Stimulated activated CD8-positive, alpha-beta memory T cell treated with anti-CD3 and anti-CD28 coated beads, Interleukin-4, amount 100 ng/mL, for 48 hours (primary cell): ENCODE measurements at regions not wholly inside any gene's neighbourhood (a gene's known extent, or its start where the extent isn't known, plus 50 kb on each side); places are given as distances from the start of the nearest gene placed in this dataset.

ENCODE experiments used
- DNase-seq: peaks from one replicate; pipeline ENCODE4 v3.0.0-alpha.2; 2020

DNA sequence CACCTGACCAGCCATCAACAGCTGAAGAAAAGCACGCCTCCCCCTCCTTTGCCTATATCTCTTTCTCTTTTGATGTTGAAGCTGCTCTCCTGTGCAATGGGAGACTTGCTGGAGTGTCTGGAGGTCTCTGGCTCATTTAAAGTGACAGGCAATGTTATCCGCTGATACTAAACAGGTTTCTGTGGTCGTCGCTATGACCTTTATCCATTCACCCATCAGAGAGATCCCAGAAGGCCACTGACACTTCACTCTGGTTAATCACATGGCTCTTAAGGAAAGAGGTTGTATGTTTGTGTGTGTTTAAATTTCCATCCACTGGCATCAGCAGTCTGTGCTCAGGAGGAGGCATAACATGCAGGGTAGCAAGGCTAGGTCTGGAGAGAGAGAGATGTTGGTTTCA lies 277.3 kb downstream of the MTX2 start:
- DNase-seq, result no peak

DNA sequence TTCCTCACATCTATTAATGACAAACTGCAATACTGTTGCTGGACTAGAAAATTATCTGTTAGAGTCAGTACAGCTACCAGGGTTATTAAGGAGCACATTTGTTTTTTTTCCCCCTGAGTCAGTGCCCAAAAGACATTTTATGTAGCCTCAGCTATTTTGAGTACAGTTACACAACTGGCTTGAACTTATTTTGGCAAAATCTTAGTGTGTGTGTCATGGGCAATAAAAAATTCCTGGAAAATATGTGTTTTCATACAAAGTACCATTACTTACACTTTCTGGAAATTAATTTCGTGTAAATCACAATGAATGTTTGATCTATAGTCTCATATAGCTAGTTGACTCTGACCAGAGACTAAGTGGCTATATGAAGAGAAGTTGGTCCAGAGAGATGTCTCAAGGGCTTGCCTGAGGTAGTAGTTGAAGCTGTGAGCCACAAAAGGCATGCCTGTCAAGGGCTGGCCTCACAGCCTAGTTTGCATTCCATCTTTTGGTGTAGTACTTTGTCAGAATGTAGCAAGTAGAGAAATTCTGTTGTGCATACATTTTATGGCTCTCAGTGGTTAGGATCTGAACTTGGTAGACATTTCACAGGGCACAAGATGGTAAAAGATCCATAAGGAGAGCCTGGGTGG lies 283.4 kb downstream of the MTX2 start:
- no peak for DNase-seq

- DNase-seq, result peak; percentile 54
Measured at GRCh38 chr2:176553685-176554100, 284.5 kb downstream of the MTX2 start.

- DNase-seq, result peak; percentile 48
Measured at GRCh38 chr2:176554101-176555048, 285.1 kb downstream of the MTX2 start.

DNA sequence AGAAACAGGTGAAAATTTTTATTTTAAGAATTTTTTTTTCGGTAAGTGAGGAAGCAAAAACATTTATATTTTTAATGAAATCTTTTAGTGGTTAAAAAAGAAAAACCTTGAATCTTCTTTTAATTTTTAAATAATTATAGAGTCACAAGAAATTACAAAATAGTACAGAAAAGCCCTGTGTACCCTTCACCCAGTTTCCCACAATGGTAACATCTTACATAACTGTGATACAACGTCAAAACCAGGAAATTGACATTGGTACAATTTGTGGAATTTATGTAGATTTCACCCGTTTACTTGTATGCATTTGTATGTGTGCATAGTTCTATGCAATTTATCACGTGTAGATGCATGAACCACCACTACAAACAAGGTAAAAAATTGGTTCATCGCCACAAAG lies 285.9 kb downstream of the MTX2 start:
- no peak for DNase-seq

DNA sequence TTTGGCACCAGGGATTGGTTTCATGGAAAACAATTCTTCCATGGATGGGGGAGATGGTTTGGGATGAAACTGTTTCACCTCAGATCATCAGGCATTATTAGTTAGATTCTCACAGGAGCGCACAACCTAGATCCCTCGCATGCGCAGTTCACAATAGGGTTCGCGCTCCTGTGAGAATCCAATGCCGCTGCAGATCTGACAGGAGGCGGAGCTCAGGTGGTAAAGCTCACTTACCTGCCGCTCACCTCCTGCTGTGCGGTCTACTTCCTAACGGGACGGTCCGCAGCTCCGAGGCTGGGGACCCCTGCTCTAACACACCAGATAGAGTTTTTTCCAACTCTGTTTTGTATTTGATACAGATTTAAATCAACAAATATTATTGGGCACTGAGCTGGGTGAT lies 286.5 kb downstream of the MTX2 start:
- no peak for DNase-seq

DNA sequence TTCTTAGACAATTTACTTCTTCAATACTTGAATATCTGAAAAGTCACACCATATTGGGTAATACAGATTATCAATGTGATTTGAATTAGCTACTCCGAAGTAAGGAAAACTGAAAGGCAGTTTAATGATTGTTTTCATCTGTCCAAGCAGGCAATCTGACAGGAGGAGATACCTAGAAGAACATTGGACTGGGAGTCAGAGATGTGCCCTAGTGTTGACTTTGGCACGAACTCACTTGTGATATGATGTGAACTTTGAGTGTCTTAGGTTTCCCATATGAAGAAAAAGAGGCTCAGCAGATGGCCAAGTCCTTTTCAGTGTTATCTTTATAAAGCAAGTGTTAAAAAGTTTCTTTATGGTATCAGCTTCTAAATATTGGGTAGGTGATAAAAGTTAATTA lies 287.1 kb downstream of the MTX2 start:
- no peak for DNase-seq

- DNase-seq, result no peak
Measured at GRCh38 chr2:176557821-176558220, 288.6 kb downstream of the MTX2 start.

DNA sequence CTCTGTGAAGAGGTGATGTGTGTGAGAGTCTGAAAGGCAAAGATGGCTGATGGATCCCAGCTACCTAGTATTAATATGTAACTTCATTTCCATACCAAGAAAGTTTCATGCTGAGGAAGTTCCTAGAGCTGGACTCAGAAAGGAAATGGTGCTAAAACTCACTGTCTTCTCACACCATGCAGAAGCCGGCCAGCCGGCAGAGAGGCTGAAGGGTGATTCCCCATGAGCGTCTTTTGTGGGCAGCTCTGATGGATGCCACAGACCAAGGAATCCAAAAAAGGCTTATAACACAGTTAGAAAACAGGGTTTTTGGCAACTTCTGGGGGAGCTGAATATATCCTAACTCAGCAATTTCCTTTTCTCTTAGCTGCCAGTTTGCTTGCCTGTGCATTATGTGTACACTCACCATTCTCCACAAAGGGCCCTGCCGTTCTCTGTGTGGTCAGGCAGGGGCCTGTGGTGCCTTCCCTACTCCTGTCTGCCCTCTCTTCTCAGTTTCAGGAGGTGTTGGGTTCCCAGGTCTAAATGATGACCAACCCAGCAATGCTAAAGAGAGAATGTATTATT lies 289.4 kb downstream of the MTX2 start:
- DNase-seq, result no peak

GRCh38 chr2:176560296-176560695 lies 291.1 kb downstream of the MTX2 start:
- DNase-seq, result no peak

GRCh38 chr2:176561706-176562105 lies 292.5 kb downstream of the MTX2 start:
- no peak for DNase-seq

GRCh38 chr2:176562359-176563078 lies 293.3 kb downstream of the MTX2 start:
- no peak for DNase-seq

GRCh38 chr2:176565641-176566323 lies 296.5 kb downstream of the MTX2 start:
- DNase-seq, result no peak

- no peak for DNase-seq
Measured at GRCh38 chr2:176566496-176566895, 297.3 kb downstream of the MTX2 start.

- DNase-seq, result no peak
Measured at GRCh38 chr2:176566961-176567360, 297.7 kb downstream of the MTX2 start.

GRCh38 chr2:176567361-176567760 lies 298.1 kb downstream of the MTX2 start:
- no peak for DNase-seq

- DNase-seq, result no peak
Measured at GRCh38 chr2:176569574-176569973, 300.3 kb downstream of the MTX2 start.

DNA sequence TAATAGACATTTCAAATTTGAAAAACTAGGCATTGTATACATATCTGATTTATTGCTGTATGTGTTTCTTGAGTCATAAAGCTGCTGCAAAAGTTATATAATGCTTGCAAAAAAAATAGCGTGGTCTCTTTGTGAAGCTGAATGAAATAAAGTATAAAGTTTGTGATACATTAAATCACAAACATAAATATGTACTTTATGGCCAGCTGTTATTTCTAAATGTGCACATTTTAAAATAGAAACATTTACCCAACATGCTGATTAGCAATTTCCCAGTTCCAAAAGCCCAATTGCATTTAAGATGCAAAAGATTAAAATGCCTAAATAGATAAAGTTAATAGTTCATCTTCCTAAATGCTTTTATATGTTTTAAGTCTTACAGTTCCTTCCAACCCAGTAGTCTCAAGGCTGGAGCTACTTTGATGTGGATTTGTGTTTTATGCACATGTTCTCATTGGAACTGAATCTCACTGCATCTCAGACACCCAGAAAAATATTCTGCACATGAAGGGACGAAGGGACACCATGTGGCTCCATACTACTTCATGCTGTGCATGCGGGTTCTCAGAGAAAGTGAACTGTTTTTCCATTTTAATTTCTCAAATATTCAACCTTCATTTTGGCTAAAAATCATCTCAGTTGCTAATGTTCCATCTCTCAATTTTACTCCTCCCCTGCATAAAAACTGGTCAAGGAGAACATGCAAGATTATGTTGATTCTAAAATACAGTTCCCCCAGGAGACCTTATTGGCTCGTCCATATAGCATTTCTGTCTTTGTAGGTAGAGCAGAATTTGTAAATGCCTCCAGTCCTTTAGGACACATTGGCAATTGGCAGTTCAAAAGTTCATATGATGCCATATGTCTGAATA lies 304.6 kb downstream of the MTX2 start:
- DNase-seq, result no peak

GRCh38 chr2:176574484-176575236 lies 305.4 kb downstream of the MTX2 start:
- no peak for DNase-seq

- no peak for DNase-seq
Measured at GRCh38 chr2:176575237-176575744, 306.0 kb downstream of the MTX2 start.

DNA sequence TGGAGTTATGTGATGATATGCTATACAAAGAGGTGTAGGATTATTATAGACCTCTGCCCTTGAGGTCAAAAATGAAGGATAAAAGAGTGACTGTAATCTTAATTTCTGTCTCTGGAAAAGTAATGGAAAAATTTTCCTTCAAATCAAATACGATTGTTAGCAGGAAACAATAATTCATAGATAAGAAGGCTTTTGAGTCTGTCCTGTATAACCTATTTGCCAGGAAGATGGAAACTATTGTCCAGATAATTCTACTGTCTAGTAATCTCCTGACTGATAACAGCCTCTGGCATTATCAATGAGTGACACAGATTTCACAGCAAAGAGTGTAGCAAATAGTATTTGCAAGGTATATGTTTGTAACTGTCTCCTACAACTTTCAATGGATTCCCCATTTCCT lies 307.8 kb downstream of the MTX2 start:
- DNase-seq, result no peak
